ENCODE measurements at regions not wholly inside any gene's neighbourhood (a gene's known extent, or its start where the extent isn't known, plus 50 kb on each side); places are given as distances from the start of the nearest gene placed in this dataset.
A peak's percentile ranks its signal among the peaks of the same experiment; 100 is the strongest.
"Not testable (repeated sequence)": the region's sequence is repeated elsewhere in the genome, so short reads cannot be mapped to it uniquely, and the experiment has no call there.

DNA sequence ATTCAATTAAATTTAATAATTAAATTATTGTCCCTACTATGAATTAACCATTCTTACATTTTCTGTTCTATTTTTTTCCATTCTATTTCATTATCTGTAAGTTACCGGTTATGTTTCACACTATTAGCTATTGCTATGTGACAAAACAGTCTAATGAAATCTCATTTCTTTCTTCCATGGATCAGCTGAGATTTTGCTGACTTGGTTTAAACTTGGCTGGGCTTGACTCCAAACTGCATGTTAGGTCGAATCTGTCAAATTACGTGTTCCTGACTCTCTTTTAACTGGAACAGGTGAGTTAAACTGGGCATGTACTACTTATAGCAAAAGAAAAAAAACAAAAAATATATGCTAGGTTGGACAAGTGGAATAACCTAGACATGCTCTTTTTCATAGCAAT is 1464.4 kb downstream of the OLFM4 start:
- peaks cover 2 to 21% (median 7%) of the 10 kb centered on the region in 8 donors for H3K9me3 Mint-ChIP-seq

DNA sequence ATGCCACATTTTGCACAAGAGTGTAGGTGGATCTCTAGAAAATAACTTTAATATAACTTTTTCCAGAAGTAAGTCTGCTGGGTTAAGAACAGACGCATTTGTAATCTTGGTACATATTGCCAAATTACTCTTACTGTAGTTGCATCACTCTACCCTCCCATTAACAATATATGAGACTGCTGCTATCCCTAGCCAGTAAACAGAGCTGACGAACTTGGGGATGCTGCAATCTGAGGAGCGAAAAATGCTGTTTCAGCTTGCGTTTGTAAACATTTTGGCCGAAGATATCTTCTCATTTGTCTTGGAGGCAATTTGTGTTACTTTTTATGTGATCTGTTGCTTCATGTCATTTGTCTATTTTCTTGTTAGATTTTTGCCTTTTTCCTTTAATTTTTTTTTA is 1482.8 kb downstream of the OLFM4 start:
- H3K4me3 Mint-ChIP-seq = no peak overlapping the region
- H3K4me3 ChIP-seq (ENCODE audit: low read length in 2 of 2) = no peak overlapping the region
- ChIA-PET CTCF (ENCODE audit: partially characterized antibody) (no interaction called here), POLR2A (ENCODE audit: partially characterized antibody) (no interaction called here)
- no peak overlapping the region for H3K27ac ChIP-seq (ENCODE audit: low read depth, low read length)
- H3K27me3 ChIP-seq (ENCODE audit: insufficient read depth, low read length) = no peaks in the 10 kb centered on the region
- H3K27ac Mint-ChIP-seq = no peak overlapping the region
- no peaks in the 10 kb centered on the region for H3K27me3 Mint-ChIP-seq
- no peaks in the 10 kb centered on the region for H3K4me1 Mint-ChIP-seq
- H3K9me3 ChIP-seq (ENCODE audit: control insufficient read depth in 1 of 2, low read length in 2 of 2) = no peaks in the 10 kb centered on the region
- intact Hi-C loops (cut with micrococcal nuclease) = no loop called here
- peaks cover 0 to 14% (median 3%) of the 10 kb centered on the region in 8 donors for H3K9me3 Mint-ChIP-seq
- no peaks in the 10 kb centered on the region for H3K4me1 ChIP-seq (ENCODE audit: insufficient read depth, low read length)
- no peaks in the 10 kb centered on the region for H3K36me3 Mint-ChIP-seq
- H3K36me3 ChIP-seq (ENCODE audit: insufficient read depth, low read length) = no peaks in the 10 kb centered on the region
- DNase-seq = no peak

More for the DNA sequence above, 1464.4 kb downstream of the OLFM4 start:
- no peaks in the 10 kb centered on the region for H3K4me1 Mint-ChIP-seq
- CTCF ChIA-PET (ENCODE audit: partially characterized antibody) = no interaction called here
- H3K27ac ChIP-seq (ENCODE audit: low read depth, low read length) = no peak overlapping the region
- no peaks in the 10 kb centered on the region for H3K36me3 Mint-ChIP-seq
- no peak for DNase-seq
- no peak overlapping the region for H3K27ac Mint-ChIP-seq
- H3K27me3 Mint-ChIP-seq = no peaks in the 10 kb centered on the region
- no peaks in the 10 kb centered on the region for H3K9me3 ChIP-seq (ENCODE audit: control insufficient read depth in 1 of 2, low read length in 2 of 2)
- H3K36me3 ChIP-seq (ENCODE audit: insufficient read depth, low read length) = no peaks in the 10 kb centered on the region
- intact Hi-C loops (cut with micrococcal nuclease) = no loop called here
- H3K27me3 ChIP-seq (ENCODE audit: insufficient read depth, low read length) = no peaks in the 10 kb centered on the region
- no peak overlapping the region for H3K4me3 Mint-ChIP-seq
- no peaks in the 10 kb centered on the region for H3K4me1 ChIP-seq (ENCODE audit: insufficient read depth, low read length)
- no peak overlapping the region for H3K4me3 ChIP-seq (ENCODE audit: low read length in 2 of 2)
- POLR2A ChIA-PET (ENCODE audit: partially characterized antibody) = no interaction called here

GRCh38 chr13:54513254-54513653 is 1484.6 kb downstream of the OLFM4 start:
- Mint-ChIP-seq H3K9me3 (peaks cover 0 to 5% (median 2%) of the 10 kb centered on the region in 8 donors), H3K36me3 (no peaks in the 10 kb centered on the region), H3K27me3 (no peaks in the 10 kb centered on the region), H3K4me3 (no peak overlapping the region), H3K4me1 (no peaks in the 10 kb centered on the region), H3K27ac (no peak overlapping the region)
- H3K4me1 ChIP-seq (ENCODE audit: insufficient read depth, low read length) = no peaks in the 10 kb centered on the region
- H3K4me3 ChIP-seq (ENCODE audit: low read length in 2 of 2) = no peak overlapping the region
- no peaks in the 10 kb centered on the region for H3K27me3 ChIP-seq (ENCODE audit: insufficient read depth, low read length)
- intact Hi-C loops (cut with micrococcal nuclease) = no loop called here
- ChIA-PET CTCF (ENCODE audit: partially characterized antibody) (no interaction called here), POLR2A (ENCODE audit: partially characterized antibody) (no interaction called here)
- no peaks in the 10 kb centered on the region for H3K9me3 ChIP-seq (ENCODE audit: control insufficient read depth in 1 of 2, low read length in 2 of 2)
- no peaks in the 10 kb centered on the region for H3K36me3 ChIP-seq (ENCODE audit: insufficient read depth, low read length)
- no peak for DNase-seq
- H3K27ac ChIP-seq (ENCODE audit: low read depth, low read length) = no peak overlapping the region

- Mint-ChIP-seq H3K4me3 (no peak overlapping the region), H3K9me3 (peaks cover 0 to 18% (median 3%) of the 10 kb centered on the region in 8 donors), H3K4me1 (no peaks in the 10 kb centered on the region), H3K27me3 (no peaks in the 10 kb centered on the region), H3K27ac (no peak overlapping the region), H3K36me3 (no peaks in the 10 kb centered on the region)
- Histone ChIP-seq H3K9me3 (ENCODE audit: control insufficient read depth in 1 of 2, low read length in 2 of 2) (no peaks in the 10 kb centered on the region), H3K4me3 (ENCODE audit: low read length in 2 of 2) (no peak overlapping the region), H3K27ac (ENCODE audit: low read depth, low read length) (no peak overlapping the region), H3K27me3 (ENCODE audit: insufficient read depth, low read length) (no peaks in the 10 kb centered on the region), H3K36me3 (ENCODE audit: insufficient read depth, low read length) (no peaks in the 10 kb centered on the region), H3K4me1 (ENCODE audit: insufficient read depth, low read length) (no peaks in the 10 kb centered on the region)
- DNase-seq = no peak
- intact Hi-C loops (cut with micrococcal nuclease) = no loop called here
- ChIA-PET CTCF (ENCODE audit: partially characterized antibody) (no interaction called here), POLR2A (ENCODE audit: partially characterized antibody) (no interaction called here)
Measured at GRCh38 chr13:54536112-54536511, 1507.5 kb downstream of the OLFM4 start.

DNA sequence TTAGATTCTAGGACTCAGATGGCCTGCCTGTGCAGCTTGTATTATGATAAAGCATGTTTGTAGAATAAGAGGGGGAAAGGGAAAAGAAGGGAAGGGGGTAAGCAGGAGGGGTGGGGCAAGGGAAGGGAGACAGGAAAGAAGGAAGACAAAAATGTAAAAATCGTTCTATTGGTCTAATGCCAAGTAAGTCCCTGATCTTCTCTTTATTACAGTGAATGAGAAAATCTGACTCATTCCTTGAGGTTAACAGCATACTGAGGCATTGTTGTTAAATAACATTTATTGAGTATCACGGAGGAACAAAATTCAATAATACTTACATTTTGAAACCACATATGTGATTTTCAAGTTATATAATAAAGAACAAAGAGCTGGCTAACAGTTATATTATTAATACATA is 1534.7 kb downstream of the OLFM4 start:
- no peak overlapping the region for H3K27ac Mint-ChIP-seq
- H3K4me3 Mint-ChIP-seq = no peak overlapping the region
- no peaks in the 10 kb centered on the region for H3K4me1 Mint-ChIP-seq
- H3K36me3 Mint-ChIP-seq = no peaks in the 10 kb centered on the region
- H3K27me3 ChIP-seq (ENCODE audit: insufficient read depth, low read length) = no peaks in the 10 kb centered on the region
- H3K27ac ChIP-seq (ENCODE audit: low read depth, low read length) = no peak overlapping the region
- DNase-seq = no peak
- H3K9me3 ChIP-seq (ENCODE audit: control insufficient read depth in 1 of 2, low read length in 2 of 2) = no peaks in the 10 kb centered on the region
- H3K36me3 ChIP-seq (ENCODE audit: insufficient read depth, low read length) = no peaks in the 10 kb centered on the region
- no peak overlapping the region for H3K4me3 ChIP-seq (ENCODE audit: low read length in 2 of 2)
- peaks cover 0 to 9% (median 3%) of the 10 kb centered on the region in 8 donors for H3K9me3 Mint-ChIP-seq
- ChIA-PET CTCF (ENCODE audit: partially characterized antibody) (no interaction called here), POLR2A (ENCODE audit: partially characterized antibody) (no interaction called here)
- intact Hi-C loops (cut with micrococcal nuclease) = no loop called here
- no peaks in the 10 kb centered on the region for H3K27me3 Mint-ChIP-seq
- no peaks in the 10 kb centered on the region for H3K4me1 ChIP-seq (ENCODE audit: insufficient read depth, low read length)

- H3K27ac ChIP-seq (ENCODE audit: low read depth, low read length); intact Hi-C loops (cut with micrococcal nuclease); H3K9me3 ChIP-seq (ENCODE audit: control insufficient read depth in 1 of 2, low read length in 2 of 2); CTCF ChIA-PET (ENCODE audit: partially characterized antibody); DNase-seq; H3K27ac Mint-ChIP-seq; H3K27me3 Mint-ChIP-seq; H3K4me3 ChIP-seq (ENCODE audit: low read length in 2 of 2); H3K4me1 Mint-ChIP-seq; H3K4me1 ChIP-seq (ENCODE audit: insufficient read depth, low read length); H3K36me3 Mint-ChIP-seq; POLR2A ChIA-PET (ENCODE audit: partially characterized antibody); H3K27me3 ChIP-seq (ENCODE audit: insufficient read depth, low read length); H3K36me3 ChIP-seq (ENCODE audit: insufficient read depth, low read length): not testable (repeated sequence)
- H3K4me3 Mint-ChIP-seq = peak overlapping the region in 1 of 8 donors; percentile 1
- peaks cover 4 to 24% (median 9%) of the 10 kb centered on the region in 8 donors for H3K9me3 Mint-ChIP-seq
Measured at GRCh38 chr13:54572037-54572436, 1543.4 kb downstream of the OLFM4 start.

DNA sequence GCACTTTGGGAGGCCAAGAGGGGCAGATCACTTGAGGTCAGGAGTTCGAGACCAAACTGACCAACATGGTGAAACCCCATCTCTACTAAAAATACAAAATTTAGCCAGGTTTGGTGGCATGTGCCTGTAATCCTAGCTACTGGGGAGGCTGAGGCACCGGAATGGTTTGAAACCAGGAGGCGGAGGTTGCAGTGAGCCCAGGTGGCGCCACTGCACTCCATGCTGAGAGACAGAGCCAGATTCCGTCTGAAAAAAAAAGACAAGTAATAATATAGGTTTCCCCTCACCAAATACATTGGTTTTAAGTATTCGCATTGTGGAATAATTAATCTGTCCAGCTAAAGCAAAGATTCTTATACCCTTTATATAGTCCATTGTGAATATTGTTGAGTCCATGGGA is 1544.6 kb downstream of the OLFM4 start:
- Histone ChIP-seq H3K36me3 (ENCODE audit: insufficient read depth, low read length) (no peaks in the 10 kb centered on the region), H3K4me3 (ENCODE audit: low read length in 2 of 2) (no peak overlapping the region), H3K4me1 (ENCODE audit: insufficient read depth, low read length) (no peaks in the 10 kb centered on the region), H3K27me3 (ENCODE audit: insufficient read depth, low read length) (no peaks in the 10 kb centered on the region), H3K9me3 (ENCODE audit: control insufficient read depth in 1 of 2, low read length in 2 of 2) (no peaks in the 10 kb centered on the region), H3K27ac (ENCODE audit: low read depth, low read length) (no peak overlapping the region)
- Mint-ChIP-seq H3K36me3 (no peaks in the 10 kb centered on the region), H3K27ac (no peak overlapping the region), H3K27me3 (no peaks in the 10 kb centered on the region), H3K4me3 (no peak overlapping the region), H3K4me1 (no peaks in the 10 kb centered on the region), H3K9me3 (peaks cover 3 to 24% (median 8%) of the 10 kb centered on the region in 8 donors)
- ChIA-PET POLR2A (ENCODE audit: partially characterized antibody) (no interaction called here), CTCF (ENCODE audit: partially characterized antibody) (no interaction called here)
- intact Hi-C loops (cut with micrococcal nuclease) = no loop called here
- no peak for DNase-seq

GRCh38 chr13:54574791-54575190 is 1546.2 kb downstream of the OLFM4 start:
- Mint-ChIP-seq H3K27ac (no peak overlapping the region), H3K9me3 (peaks cover 4 to 16% (median 8%) of the 10 kb centered on the region in 8 donors), H3K27me3 (no peaks in the 10 kb centered on the region), H3K36me3 (no peaks in the 10 kb centered on the region), H3K4me1 (no peaks in the 10 kb centered on the region), H3K4me3 (no peak overlapping the region)
- no peak overlapping the region for H3K27ac ChIP-seq (ENCODE audit: low read depth, low read length)
- H3K4me1 ChIP-seq (ENCODE audit: insufficient read depth, low read length) = no peaks in the 10 kb centered on the region
- DNase-seq = no peak
- intact Hi-C loops (cut with micrococcal nuclease) = no loop called here
- no peaks in the 10 kb centered on the region for H3K36me3 ChIP-seq (ENCODE audit: insufficient read depth, low read length)
- POLR2A ChIA-PET (ENCODE audit: partially characterized antibody) = no interaction called here
- CTCF ChIA-PET (ENCODE audit: partially characterized antibody) = no interaction called here
- H3K4me3 ChIP-seq (ENCODE audit: low read length in 2 of 2) = no peak overlapping the region
- no peaks in the 10 kb centered on the region for H3K27me3 ChIP-seq (ENCODE audit: insufficient read depth, low read length)
- no peaks in the 10 kb centered on the region for H3K9me3 ChIP-seq (ENCODE audit: control insufficient read depth in 1 of 2, low read length in 2 of 2)
